ENCODE measurements at regions not wholly inside any gene's neighbourhood (a gene's known extent, or its start where the extent isn't known, plus 50 kb on each side); places are given as distances from the start of the nearest gene placed in this dataset.

DNA sequence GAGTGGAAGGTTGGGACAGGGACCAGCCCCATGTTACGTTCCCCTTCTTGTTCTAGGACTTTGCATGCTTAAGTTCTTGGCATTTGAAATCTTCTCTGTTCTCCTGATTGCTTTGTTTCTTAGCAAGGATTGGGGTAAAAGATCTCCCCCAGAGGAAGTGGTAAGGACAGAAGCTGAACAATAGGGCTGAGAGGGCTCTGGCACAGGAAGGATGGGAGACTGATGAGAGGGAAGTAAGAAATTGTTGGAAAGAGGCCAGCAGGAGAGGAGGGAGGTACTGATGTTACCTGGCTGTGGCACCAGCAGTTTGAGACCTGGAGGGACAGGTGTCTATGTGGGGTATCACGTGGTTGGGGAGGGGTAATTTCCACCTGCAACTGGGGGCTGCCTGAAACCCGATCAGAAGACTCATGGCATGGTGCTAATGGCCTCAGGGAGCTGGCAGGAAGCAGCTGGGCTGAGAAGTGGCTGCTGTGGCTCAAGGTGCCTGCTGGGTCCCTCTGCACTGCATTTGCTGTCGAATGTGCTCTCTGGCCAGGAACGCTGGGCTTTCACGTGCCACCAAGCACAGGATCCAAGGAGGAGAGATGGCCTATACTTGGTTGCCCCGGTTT, 108.4 kb downstream of the LSM3 start:
- no peak for DNase-seq (ENCODE audit: low read depth in 2 of 2)

DNA sequence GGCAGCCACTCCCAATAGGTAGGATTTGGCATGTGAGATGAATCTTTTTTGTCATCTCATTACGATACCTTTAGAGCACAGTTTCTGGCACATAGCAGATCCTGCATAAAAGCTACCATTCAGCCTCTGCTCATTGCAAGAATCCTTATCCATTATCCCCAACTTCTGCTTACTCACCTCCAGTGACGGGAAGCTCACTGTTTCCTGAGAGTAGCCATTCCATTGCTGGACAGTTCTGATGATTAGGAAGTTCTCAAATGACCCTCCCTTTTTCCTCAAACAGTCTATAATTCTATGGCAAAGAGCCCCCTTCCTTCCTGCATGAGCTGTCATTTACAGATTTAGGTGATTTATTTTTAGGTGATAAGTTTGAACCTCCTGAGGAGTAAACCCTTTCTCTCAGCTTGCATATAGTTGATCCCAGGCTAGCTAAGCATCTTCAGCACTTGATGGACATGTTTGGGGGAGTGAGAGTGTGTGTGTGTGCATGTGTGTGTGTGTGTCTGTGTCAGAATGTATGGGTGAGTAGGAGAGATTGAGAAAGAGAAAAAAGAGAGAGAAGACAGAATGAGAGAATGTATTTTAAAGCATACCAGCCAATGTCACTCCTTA, 109.7 kb downstream of the LSM3 start:
- DNase-seq (ENCODE audit: low read depth in 2 of 2): no peak

DNA sequence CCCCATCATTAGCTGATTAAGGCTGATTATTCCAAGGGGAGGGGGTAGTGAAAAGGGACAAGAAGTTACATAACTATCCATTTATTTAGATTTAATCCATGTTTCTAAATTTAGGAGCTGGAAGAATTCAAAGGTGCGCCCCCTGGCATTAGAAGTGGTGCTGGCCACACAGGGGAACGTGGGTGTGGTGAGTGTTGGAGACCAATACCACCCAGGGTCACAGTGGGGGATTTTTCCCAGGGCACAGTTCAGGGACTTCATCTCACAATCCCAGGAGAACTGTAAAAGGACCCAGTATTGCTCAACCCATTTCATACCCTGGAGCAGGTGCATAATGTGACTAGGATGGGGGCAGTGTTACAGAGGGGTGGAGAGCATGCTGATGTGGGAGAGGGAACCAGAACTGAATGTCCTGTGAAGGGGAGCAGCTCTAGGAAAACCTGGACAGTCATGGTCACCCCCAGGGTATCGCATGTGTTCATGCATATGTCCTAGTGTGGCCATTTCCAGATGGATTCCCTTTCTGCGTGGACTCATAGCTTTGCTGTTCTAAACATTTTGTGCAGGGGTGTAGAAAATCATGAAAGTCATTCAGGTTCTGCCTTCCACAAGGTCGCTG, 110.3 kb downstream of the LSM3 start:
- DNase-seq (ENCODE audit: low read depth in 2 of 2): no peak

DNA sequence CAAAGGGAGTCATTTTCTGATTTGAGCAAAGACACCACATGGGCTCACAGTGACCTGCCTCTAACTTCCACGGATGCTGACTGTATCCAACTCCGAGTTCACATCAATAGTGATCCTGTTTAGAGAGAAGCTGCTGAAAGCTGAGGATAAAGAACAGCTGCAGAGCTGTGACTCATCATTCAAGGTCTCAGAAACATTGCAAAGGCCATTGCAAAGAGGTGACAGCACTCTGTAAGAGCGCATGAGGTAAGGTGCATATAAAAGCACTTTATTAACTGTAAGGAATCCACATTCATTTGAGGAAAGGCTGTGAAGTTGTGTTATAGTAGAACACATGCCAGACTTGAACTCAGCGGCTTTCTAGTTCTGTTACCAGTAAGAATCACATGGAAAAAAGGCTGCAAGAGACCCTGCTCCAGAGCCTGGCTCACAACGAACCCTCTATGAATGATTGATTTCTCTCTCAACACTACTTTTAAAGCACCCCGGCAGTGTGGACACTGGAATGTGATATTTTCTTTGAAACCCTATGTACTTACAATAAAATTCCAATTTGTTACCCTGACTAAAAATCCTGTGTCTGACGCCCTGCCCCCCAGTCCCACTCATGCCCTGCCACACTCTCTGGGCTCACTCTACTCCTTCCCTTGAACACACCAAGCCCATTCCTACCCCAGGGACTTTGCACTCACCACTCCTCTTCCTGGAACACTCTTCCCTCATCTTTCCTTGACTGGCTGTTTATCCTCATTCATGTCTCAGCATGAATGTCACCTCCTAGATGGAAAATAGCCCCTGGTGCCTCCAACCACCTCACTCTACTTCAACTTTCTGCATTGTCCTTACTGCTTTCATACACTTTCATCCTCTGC, 111.2 kb downstream of the LSM3 start:
- no peak for DNase-seq (ENCODE audit: low read depth in 2 of 2)

DNA sequence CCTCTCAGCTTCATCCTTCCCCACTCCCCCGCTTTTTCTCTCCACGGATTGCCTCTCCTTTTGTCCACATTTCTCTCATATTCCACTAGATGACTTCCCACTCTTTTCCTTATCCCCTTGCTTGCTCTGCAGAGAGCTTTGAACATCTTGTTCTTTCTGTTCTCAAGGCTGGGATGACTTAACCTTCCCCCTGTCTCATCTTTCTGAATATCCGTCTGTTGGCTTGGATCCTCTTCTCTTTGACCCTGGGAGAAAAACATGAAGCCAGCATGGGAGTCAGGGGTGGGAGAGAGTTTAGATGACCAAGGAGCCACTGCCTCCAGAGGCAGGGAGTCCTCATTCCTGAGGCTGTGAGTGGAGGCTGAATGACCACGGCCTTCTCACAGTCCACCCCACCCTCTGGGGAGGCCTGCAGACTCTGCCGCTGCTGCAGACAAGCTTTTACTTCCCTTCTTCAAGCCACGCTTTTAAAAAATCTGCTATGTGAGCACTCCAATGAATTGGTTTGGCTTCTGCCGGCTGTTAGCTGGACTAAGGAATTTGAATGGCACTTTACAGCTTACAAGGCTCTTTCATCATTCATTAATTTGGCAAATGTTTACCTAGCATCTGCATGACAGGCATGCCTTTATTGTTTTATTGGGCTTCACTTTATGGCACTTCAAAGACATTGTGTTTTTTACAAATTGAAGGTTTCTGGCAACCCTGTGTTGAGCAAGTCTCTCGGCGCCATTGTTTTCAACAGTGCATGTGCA, 111.6 kb upstream of the SLC6A6 start:
- no peak for DNase-seq (ENCODE audit: low read depth in 2 of 2)

DNA sequence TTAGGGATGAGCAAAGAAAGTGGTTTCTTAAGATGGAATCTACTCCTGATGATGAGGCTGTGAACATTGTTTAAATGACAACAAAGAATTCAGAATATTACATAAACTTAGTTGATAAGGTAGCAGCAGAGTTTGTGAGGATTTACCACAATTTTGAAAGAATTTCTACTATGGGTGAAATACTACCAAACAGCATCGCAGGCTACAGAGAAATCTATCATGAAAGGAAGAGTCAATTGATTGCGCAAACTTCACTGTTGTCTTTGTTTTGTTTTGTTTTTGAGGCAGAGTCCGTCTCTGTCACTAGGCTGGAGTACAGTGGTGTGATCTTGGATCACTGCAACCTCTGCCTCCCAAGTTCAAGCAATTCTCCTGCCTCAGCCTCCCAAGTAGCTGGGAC, 107.4 kb upstream of the SLC6A6 start:
- no peak for DNase-seq (ENCODE audit: low read depth in 2 of 2)

DNA sequence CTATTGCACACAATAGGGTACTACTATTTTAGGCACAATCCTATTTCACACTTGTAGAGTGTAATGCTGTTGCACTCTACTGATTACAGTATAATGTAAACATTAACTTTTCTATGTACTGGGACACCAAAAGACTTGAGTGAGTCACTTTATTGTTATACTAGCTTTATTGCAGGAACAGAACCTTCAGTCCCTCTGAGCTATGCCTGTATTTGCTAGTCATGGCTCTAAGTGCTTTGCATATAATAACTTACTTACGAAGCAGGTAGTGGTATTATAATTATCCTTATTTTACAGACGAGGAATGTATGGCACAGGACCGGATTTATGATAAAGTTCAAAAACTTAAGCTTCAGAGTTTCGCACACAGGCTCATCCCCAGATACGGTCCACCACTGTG, 106.6 kb upstream of the SLC6A6 start:
- DNase-seq (ENCODE audit: low read depth in 2 of 2): no peak

DNA sequence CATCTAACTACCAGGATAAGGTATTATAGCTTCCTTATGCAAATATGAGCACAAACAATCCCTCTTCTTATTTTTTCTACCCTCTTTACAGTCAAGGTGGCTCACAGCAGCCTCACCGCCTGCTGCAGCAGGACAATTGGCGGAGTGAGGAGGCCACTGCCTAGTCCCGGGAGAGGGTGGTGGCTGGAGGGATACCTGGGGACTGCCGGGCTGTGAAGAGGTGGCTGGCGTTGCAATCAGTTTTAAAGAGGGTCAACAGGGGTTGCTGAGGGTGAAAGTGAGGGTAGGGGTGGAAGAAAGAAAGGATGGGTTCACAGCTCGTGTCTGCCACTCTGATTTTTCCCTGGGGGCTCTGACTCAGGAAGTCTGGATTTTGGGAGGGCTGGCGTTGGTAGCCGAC, 105.1 kb upstream of the SLC6A6 start:
- DNase-seq (ENCODE audit: low read depth in 2 of 2): no peak

DNA sequence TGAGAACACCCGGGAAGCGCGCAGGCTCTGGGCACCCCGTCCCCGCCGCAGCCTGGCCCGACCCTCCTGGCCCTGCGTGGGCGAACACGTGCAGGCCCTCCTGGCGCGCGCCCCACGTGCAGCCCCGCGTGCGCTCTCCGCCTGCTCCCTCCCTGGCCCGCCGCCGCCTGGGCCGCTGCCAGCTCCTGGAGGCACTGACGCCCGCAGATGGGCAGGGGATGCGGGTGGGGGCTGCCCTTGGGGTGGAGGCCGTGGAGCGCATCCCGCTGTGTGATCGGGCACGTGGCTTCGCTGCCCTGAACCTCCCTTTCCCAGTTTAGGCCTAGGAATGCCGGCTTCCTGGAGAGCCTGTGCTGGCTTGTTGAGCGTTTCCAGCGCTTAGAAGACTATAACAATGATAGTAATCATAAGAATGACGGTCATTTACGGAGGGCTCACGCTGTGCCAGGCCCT, 104.6 kb upstream of the SLC6A6 start:
- no peak for DNase-seq (ENCODE audit: low read depth in 2 of 2)

DNA sequence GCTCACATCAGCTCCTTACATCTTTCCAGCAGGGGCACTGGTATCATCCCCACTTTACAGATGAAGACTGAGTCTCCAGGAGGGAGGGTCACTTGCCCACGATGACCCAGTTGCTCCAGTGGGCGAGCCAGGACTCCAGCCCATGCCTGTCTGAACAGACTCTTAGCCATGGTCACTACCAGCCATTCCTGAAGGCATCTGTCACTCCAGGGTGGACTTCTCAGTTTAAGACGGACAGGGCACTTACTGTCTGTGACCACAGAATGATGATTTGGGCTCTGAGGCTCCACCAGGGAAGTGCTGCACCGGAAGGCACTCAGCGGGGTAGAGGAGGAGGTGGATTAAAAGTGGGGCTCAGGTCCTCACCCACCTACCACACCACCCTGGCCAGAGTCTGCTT, 104.0 kb upstream of the SLC6A6 start:
- no peak for DNase-seq (ENCODE audit: low read depth in 2 of 2)

DNA sequence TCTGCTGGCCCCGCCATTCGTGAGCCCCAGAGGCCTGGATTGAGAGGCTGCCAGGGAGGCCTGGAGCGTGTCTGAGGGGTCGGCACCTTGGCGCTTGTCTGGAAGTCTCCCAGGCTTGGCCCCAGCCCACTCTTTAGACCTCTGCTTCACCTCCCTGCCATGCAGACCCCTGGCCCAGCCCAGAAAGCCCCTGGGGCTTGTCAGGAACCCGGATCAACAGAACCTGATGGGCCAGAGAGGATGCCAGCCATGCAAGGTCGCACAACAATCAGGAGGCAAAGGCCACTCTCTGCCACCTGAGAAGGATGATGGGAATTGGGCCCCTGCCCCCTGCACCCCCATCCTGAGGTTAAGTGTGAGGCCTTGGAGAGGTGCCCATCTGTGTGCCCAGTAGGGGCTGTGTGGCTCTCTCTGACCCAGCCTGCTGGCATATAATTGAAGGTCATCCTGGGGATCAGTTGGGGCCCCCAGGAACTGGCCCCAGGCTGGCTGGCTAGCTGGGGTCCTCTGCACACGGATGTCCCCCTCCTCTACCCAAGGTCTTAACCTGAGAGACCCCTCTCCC, 103.3 kb upstream of the SLC6A6 start:
- no peak for DNase-seq (ENCODE audit: low read depth in 2 of 2)

DNA sequence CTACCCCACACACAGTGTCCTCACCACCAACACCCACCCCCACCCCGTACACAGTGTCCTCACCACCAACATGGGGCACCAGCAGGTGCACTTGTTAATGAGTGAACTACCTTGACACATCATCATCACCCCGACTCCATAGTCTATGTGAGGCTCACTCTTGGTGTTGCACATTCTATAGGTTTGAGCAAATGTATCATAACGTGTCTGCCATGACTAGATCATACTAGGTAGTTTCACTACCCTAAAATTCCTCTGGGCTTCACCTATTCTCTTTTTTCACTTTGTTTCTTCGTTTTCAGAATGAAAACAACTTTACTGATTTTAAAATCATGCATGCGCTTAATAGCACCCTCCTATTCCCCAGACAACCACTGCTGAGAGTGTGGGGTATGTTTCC, 102.6 kb upstream of the SLC6A6 start:
- DNase-seq (ENCODE audit: low read depth in 2 of 2): no peak

DNA sequence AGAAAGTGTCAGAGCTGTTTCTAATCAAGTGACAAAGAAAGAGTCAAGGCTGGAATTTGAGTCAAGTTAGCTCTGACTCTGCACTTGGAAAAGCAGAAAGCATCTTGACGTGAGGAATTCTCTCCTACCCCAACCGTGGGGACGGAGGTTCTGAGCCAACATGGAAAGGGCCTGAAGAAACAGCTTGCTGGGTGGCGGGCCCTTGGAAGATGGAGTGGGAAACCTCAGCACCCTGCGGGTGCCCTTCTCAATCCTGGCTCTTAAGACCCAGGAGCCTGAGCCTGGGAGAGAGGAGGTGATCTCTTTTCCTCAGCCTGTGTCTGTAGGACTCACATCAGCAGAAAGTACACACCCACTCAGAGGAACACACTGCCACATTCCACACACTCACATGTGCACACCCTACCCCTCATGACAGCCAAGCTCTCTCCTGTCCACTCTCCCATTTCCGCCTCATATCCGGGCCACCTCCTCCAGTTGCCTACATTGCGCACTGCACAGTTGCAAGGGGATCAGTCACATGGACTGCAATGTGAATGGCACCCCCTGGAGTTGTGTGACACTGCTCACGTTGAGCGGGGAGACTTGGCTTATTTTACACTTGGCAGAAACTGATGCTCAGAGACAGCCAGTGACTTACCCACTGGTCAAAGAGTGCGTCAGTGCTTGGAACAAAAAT, 101.5 kb upstream of the SLC6A6 start:
- no peak for DNase-seq (ENCODE audit: low read depth in 2 of 2)

DNA sequence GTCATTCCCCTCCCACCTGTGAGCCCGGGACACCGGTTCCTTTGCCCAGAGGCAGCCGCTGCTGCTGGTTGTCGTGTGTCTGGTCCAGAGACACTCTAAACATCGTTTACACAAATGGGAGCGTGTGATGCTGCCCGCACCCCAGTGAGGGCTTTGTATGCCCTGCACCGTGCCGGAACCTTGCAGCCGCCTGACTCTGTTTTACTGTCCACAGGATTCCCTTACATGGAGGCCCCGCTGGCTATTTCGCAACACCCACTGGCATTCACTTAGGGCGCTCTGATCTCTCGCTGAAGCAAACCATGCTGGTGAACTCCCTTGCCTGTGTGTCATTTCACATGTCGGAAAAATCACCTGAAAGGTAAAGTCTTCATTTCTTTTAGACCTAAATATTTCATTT, 100.8 kb upstream of the SLC6A6 start:
- DNase-seq (ENCODE audit: low read depth in 2 of 2): no peak

DNA sequence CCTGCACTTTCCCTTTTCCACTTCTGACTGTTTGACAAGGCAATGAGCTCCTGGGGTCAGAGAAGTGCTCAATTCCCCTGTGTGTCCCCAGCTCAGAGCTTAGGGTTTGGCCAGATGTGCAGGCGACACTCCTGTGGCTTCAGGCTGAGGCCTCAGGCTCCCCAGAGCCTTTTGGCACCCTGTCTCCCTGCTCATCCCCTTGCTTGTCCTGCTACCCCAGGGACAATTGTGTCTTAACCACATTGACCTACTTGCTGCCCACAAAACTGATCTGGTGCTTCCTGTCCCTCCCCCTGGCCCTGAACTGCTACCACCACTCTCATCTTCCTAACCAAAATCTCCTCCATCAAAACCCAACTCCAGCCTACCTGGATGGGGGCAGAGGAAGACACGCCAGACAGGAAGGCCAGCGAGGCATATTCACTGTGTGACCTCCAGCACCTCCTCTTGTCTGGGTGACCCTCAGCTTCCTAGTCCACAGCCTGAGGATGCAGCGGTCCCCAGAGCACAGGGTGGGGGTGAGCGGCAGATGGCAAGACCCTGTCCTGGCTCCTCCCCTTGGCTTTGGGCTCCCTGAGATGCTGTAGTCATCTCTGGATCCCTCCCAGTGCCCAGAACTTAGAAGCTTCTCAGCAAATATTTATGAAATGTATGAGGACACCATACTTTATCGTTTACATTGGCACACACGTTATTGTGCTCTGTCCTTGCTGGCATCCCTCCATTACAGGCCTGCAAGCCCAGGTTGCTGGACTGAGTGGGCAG, 98.9 kb upstream of the SLC6A6 start:
- no peak for DNase-seq (ENCODE audit: low read depth in 2 of 2)

DNA sequence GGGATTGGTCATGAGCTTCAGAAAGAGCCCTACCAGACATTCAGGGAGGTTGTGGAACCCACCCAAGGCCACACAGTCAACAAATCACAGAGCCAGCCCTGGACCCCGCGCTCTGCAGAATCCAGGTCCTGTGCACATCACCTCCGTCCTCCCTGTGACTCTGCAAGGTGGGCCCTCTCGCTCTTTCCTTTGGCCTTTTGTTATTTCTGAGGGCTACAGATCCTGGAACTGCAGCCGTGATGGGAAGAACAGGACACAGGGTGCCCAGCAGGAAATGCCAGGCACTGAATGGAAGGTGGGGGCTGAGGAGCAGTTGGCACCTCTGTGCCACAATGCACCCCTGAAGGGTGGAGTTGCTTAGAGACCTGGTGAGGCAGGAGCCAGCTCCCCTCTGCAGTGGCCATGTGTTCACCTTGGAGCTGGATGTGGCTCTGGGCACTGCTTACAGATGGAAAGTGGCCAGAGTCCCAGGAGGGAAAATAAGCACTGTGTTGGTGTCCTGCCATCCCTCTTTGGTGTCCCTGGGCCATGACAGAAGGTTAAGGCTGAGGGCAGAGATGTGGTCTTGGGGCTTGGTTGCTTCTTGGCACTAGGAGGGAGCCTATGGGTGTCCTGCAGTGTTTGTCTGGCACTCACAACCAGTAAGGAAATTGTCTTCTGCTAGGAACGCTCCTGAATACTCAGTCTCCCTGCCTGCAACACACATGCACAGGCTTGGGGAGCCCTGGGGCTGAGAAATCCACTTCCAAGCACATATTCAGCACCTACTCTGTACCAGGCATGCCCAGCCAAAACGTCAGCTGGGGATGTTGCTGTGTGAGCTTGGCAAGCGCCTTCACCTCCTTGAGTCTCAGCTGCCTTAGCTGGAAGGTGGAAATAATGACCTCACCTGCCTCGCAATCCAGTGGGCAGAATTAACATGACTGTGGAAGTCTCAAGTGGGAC, 98.0 kb upstream of the SLC6A6 start:
- DNase-seq (ENCODE audit: low read depth in 2 of 2): no peak

DNA sequence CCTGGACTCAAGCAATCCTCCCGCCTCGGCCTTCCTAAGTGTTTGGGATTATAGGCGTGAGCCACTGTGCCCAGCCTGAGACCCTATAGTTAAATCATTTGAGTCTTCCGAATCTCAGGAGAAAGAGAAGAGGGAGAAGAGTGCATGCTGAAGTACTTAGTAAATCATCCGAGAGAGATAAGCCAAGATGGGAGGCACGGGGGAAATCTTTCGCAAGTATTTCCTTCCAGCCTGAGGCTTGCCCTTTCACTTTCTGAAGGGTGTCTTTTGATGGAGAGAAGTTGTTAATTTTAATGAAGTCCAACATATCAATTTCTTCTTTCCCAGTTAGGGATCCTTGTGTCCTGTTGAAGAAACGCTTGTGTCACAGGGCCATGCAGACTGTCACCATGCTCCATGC, 97.1 kb upstream of the SLC6A6 start:
- no peak for DNase-seq (ENCODE audit: low read depth in 2 of 2)

DNA sequence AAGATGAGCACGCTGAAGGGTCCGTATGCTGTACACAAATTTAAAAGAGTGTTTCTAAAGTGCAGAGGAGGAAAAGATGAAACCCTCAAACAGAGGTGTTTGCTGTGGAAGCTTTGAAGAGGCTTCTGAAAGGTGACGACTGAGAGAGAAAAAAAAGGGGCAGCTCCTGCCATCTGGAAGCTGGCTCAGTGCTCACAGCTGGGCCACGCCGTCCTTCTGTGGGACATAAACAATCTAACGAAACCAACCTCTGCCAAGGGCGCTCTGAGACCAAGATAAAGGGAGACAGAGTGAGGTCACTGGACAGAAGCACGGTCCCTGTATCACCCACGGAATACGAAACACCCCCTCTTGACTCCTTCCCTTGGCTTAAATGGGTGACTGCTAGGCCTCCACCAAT, 96.3 kb upstream of the SLC6A6 start:
- DNase-seq (ENCODE audit: low read depth in 2 of 2): no peak

DNA sequence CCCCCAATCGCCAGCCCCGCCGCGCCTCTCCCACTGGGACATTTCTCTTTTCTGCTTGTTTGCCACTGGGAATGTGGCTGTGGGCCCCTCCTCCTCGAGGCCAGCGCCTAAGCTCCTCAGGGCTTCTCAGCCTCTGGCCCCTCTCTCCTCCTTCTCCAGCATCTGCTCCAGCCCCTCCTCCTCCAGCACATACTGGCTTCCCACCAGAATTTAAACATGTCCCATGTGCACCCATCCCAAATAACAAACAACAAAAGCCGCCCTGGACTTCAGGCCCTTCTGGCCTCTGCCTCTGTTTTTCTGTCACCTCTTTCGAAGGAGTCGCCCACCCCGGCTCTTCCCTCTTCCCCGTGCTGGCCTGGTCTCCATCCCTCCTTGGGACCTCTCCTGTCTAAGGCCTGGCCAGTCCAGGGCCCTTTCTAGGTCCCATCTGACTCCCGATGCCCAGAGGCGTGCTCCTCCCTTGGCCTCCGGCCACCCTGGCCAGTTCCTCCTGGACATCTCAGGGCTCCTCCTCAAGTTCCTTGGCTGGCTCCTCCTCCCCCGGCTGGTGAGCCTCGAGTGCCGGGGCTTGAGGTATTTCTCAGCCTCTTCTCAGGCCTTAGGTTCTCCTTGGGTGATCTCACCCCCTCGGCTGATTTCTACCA, 94.6 kb upstream of the SLC6A6 start:
- DNase-seq (ENCODE audit: low read depth in 2 of 2): no peak
